Femur (tissue), 1 donor: ENCODE measurements at regions not wholly inside any gene's neighbourhood (a gene's known extent, or its start where the extent isn't known, plus 50 kb on each side); places are given as distances from the start of the nearest gene placed in this dataset.

Source experiments
- DNase-seq: peaks from one replicate; pipeline ENCODE4 v3.0.0-alpha.2; 2017

DNA sequence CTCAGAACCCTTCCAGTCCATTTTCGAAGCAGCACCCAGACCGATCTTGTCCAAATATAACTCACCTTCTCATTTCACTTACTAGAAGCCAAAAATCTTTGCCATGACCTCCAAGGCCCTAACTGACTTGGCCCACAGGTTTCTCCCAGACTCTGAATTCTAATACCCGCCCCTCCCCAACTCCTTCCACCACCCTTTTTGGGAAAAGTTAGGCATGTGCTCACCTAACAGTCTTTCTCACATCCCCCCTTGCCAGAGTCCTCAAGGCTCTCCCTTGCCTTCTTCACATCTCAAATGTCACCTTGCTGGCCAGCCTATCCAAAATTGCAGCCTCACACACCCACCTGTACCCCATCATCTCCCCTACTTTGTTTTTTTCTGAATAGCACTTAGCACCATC is 369.3 kb downstream of the NXPE2 start:
- DNase-seq, result no peak

DNA sequence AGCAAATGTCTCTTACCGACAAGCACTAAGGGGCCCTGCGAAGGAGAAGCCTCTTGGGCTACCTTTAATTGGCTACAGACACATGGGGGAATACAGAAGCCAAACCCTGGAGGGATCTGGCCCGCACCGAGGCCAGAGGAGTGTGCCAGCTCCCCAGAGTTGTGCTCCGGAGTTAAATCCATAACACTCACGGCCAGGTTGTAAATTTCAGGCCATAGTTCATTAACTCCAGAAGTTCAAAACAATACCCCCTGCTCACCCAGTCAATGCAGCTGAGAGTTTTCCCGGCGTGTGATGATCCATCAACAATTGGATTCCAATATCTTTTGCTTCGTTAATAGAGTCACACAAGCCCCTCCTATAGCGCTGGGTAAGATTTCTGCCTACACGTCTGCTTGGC is 371.5 kb downstream of the NXPE2 start:
- no peak for DNase-seq

DNA sequence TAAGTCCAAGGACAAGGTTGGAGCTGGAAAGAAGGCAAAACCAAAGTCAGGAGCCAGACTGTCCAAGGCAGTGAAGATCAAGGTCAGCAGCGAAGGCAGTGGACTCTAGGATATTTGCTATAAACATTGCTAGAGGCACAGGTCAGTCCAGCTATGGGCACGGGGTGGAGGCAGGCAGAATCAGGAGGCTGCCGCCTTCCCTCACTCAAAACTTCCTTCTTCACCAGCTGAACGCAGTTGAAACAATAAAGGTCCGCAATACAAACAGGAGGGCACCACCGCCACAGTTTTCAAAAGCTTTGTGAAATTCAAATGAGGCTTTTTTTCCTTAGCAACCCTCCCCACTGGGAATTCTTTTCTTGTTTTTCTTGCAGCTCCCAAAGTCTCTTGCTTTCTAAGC is 372.4 kb downstream of the NXPE2 start:
- DNase-seq, result no peak

DNA sequence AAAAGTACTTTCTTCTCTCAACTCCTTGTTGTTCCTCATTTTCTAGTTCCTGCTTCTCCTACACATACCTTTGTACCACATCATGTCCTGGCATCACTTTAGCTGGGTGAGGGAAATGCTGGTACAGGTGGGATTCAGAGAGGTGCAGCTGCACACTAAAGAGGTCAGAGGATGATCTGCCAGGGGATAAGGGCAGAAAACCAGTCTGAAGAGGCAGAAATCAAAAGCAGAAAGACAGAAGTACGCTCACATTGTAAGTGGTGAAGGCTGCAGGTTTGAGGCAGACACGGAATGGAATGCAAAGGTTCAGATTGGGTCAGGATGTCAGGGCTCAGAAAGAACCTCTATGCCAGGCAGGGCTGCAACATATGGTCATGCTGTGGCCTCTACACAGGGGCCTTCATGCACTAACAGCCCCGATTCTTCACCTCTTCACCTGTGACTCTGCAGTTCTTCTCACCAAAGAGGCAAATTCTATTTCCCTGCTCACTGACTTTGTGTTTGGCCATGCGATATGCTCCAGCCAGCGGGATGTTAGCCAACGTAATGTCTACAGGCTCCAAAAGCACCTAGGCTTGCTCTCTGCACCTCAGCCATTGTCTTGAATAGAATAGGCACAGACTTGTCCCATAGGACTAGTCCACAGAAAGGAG is 373.7 kb downstream of the NXPE2 start:
- DNase-seq, result no peak

DNA sequence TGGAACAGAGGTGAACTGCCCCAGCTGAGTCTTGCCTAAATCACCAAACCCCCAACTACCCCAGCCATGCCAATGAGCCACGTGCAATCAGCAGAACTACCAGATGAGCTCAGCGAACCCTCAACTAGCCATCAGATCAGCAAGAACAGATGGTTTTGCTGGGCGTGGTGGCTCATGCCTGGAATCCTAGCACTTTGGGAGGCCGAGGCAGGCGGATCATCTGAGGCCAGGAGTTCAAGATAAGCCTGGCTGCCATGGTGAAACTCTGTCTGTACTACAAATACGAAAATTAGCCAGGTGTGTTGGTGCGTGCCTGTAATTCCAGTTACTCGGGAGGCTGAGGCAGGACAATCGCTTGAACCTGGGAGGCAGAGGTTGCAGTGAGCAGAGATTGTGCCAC is 374.3 kb downstream of the NXPE2 start:
- no peak for DNase-seq

DNA sequence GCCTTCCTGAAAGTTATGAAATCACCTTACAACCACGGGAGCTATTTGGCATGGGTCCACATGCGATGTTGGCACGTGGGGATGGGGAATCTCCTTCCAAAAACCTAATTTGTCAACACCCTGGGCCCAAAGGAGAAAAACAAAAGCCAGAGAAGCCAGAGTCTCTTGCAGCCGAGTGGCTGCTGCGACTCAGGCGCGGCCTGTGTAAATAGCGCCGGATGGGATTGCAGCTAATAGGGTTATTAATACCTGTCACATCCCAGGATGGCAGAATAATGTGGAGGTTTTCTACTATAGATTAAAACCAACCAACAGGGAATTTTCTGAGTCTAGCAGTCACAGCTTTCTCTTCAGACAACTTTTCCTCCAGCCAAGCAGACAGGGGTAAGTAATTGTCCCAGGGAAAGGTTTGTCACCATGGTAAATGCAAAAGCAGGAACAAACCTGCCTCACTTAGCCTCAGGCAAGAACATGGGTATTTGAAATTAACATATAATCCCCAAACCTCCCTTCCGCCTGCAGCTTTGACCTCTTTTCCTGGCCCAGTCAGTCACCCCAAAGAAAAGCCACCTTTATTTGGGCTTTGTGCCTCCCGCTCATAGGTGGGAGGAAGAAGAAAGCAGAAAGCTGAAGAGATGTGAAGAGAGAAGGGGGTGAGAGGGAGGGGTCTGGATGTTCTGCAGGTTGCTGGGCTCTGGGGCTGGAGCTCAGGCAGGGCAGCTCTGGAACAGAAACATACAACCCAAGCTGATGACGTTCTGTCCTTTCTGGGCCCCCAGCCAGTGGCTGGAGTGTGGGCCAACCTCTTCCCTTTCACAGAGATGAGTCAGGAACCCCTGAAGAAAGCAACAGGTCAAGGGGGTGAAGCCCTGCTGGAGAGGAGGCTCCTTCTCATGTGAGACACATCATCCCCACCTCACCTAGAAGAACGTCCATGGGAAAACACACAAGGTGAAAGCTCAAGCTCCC is 376.5 kb downstream of the NXPE2 start:
- DNase-seq, result no peak

DNA sequence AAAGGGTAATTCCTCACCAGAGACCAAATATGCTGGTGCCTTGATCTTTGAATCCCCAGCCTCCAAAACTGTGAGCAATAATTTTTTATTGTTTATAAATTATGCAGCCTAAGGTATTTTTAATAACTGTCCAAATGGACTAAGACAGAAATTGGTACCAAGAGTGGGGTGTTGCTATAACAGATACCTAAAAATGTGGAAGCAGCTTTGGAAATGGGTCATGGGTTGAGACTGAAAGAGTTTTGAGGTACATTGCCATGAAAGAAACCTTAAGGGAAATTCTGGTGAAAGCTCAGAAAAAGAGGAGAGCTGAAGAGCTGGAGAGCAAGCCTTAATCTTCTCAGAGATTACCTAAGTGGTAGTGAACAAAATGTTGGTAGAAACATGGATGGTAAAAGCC is 378.2 kb downstream of the NXPE2 start:
- no peak for DNase-seq

DNA sequence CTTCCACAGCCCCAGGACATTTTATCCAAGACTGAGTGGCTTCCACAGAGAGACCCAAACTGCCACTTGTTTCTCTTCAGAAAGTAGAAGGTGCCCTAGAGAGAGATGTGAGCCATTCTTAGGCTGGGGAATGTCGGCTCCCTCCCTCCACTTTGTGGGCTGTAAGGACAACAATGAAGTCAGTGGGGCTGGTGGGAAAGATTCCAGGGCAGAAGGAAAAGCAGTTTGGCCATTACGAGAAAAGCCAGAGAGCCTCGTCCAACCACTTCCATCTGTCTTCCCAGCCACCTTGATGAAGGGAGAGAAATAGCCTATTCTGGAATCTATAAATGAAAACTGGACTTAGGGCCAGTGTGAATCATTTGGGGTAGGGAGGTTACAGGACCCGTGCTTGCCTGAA is 382.5 kb downstream of the NXPE2 start:
- DNase-seq, result peak; percentile 44

DNA sequence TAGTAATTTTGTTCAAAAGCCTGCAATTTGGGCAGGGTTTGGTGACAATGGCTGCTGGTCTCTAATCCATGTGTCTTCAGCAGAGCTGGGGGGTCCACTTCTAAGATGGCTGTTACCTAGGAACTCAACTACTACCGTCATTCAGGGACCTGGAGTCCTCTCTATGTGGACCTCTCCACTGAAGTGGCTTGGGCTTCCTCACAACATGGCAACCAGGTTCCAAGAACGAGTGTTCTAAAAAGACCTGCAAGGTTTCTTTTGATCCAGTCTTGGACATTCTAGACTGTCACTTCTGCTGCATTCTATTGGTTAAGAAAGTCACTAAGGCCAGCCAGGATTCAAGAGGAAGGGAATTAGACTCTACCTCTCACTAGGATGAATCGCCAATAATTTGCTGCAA is 387.0 kb downstream of the NXPE2 start:
- DNase-seq, result no peak

DNA sequence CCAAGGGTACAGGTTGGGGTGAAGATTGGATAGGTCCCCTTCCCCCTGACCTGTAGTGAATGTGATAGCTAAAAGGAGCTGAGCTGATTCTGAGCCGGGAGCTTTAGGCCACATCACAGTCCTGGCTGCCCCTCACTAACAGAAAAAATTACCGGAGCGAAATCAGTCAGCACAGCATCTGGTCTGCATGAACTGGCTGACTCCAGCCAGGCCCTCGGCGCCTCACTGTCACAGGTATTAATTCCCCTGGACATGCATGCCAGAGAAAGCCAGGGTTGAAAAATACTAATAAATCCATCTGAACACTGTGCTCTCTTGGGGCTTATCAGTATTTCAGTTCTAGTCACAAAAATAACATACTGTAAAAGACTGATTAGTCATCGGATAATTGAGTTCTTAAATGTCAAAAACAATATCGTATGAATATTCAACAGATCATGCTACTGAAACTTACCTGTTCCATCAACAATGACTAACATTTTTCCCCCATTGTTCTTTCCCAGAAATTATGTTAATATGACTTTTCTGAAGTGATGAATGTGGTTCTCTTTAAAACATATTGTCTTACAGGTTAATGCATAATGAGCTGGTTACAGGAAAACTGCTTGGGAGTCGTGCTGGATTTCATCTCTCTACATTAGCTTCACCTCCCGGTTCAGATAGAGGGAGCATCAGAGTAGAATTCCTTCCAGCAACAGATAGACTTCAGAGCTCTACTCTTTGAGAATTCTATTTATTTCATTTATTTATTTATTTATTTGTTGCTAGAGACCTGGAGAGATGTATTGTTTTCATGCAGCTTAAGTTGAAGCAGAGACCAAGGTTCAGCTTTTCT is 387.7 kb downstream of the NXPE2 start:
- DNase-seq, result no peak

DNA sequence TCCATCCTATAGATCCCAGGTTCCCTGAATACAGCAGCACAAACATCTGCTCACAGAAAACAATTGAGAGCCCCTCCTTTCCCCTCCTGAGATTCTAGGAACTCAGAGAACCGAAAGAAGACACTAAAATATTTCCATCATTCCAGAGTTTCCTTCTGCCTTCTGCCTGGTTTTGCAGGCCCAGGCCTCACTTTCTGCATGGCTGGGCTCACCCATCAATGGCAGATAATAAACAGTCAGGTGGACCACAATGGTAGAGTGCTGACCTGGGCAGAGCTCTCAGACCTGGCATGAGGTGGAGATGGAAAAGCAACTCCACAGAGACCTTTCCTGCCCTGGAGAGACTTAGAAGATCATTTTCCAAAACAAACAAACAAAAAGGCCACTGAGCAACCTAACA is 389.1 kb downstream of the NXPE2 start:
- DNase-seq, result peak; percentile 35

DNA sequence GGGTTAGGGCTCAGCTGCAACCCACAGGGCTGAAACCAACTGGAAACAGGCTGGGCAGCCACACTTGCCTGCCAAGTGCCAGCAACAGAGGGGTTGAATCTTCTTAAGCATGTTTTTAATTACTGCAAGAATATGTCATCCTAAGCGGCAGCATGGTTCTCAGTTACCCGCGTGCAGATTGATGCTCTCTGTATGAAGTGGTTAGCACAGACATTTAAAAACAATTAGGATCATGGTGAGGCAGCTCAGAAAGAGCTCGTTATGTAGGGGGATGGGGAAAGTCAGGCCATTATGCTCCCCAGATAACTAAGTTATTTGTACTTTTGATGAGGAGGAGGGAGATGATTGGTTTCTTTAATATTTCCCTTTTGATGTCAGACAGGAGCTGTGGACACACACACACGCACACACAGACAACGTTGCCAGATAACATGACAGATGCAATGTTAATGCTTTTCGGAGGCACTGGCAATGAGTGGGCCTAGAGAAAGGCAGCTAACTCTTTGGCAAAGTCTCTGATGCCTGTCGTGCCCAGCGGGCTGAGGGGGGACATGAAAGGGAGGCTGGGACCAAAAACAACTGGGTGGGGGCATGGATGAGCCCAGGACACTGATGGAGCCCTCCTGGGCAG is 389.7 kb downstream of the NXPE2 start:
- no peak for DNase-seq

DNA sequence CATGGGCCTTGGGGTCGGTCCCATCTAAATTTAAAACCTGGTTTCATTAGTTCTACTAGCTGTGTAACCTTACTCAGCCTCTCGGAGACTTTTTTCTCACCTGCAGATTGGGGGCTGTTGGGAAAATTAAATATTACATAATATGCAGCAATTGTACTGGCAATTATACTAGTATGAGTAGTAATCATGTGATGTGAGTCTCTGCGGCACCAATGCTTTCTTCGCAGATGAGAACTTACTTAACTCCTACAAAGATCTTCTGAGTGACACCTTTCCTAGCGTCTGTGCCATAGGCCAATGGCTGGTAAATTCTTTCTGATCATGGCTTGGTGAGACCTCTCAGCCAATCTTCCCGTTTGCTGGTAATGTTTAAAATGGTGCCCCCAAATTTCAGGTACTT is 391.3 kb downstream of the NXPE2 start:
- no peak for DNase-seq

DNA sequence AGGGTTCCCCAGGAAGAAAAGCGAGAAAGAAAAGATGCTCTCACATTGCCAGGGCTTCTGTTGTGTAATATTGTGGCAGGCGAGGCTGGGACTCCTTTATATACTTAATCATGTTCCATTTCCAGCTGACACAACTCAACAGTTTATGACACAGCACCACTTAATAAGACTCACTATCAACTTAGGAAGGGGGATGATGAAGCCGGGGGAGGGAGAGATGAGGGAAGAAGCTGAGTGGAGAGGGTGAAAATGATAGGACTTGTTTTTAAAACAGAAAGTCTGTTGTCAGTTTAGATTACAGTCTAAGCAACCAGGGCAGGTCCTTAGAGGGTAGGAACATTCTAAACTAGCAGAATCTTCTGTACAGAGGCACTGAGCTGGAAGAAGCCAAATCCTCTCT is 397.0 kb downstream of the NXPE2 start:
- no peak for DNase-seq

DNA sequence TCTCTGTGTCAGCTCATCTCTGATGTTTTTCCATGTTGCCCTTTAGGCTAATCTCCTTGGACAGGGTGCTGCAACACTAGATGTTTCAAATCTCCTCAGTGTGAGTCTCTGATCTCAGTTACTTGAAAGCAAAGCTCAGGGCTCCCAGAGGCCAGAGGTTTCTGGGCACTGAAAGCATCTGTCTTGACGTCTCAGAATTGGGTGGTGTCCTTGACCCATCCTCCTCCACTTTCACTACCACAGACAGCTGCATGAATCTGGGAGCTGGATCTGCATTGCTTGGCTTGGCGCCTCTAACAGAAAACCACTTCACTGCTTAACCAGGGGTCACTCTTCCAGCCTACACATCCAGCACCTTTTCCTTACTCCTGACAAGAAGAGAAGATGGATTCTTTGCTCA is 399.4 kb downstream of the NXPE2 start:
- no peak for DNase-seq

DNA sequence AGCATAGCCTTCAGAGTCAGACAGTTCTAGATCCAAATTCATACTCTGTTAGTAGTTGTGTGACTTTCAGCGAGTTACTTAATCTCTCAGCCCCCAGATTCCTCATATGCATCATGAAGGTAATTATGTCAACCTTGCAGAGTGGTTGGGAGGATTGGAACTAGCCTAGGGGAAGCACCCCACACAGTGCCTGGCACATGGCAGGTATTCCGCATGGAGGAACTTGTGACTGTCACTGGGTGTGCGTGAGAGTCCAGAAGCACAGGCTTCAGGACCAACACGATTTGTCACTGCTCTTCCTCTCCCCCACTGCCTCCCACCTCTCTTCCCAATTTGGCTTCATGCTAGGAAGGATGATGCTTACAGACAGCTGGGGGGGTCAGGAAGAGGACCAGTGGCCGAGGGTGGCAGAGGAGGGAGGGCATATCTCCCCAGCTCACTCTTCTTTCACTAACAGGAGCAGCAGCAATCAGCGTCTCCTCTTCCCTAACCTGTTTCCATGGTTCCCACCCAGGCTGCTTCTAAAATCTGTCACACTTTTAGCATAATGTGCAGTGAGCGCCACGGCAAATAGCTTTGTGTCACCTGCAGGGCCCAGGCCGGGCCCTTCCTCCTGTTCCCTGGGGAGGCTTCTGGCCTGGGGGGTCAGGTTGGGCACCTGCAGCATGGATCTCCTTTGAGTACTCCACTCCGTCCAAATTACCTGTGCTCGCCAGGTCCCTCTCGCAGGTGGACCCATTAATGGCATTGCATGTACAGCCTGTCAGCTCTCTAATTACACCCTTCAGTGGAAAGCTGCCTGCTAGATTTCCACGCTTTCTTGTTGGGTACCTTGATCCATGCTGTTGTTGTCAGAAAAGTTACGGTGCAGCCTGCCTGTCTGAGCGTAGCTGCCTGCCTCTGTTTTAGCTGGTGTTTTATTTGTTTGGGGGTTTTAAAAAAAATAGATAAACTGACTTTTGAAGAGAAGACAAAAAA is 400.4 kb downstream of the NXPE2 start:
- no peak for DNase-seq

DNA sequence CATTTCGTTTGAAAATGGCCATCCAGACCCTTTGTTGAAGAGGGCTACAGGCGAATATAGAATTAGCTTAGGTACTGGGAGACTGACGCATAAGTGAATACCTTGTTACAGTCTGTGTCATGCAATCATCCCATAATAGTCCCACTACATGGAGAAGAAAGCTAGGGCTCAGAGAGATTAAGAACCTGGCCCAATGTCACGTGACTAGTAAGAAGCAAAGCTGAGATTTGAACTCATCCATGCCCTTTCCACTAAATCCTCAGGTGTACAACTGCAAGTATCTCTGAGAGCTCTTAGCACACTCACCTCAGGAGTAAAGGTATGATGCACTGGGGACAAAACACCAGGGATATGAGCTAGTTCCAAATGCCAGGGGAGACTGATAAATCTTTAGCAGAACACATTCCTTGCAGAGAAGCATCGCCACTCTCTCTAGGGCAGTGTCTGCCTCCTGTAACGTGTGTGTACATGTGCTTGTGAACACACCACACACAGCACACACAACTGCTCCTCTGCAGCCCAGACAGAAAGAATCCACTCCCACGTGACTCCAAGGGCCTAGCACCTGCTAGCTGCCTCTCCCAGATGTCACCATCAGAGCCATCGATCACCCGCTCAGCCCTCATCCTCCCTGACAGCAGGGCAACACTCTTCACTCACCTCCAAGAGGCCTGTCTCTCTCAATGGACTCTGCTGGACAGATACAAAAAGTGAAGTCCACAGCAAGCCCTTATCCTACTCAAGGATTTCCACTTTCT is 402.8 kb downstream of the NXPE2 start:
- no peak for DNase-seq

DNA sequence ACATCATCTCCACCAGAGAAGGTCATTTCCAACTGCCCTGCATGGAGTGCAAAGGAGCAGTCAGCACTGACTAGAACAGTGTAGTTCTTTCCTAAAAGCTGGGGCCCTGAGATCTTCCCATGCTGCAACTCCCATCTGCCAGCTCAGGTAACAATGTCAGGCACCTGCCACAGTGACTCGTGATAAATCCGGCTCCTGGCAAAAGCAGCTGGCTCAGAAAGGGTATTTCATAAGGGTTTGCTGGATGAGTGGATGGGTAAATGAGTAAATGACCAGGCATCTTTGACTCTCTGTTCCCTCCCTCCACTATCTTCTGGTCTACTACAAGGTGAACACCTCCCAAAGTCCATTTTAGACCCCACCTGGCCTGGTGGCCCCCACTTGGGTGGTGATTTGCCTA is 403.6 kb downstream of the NXPE2 start:
- no peak for DNase-seq

DNA sequence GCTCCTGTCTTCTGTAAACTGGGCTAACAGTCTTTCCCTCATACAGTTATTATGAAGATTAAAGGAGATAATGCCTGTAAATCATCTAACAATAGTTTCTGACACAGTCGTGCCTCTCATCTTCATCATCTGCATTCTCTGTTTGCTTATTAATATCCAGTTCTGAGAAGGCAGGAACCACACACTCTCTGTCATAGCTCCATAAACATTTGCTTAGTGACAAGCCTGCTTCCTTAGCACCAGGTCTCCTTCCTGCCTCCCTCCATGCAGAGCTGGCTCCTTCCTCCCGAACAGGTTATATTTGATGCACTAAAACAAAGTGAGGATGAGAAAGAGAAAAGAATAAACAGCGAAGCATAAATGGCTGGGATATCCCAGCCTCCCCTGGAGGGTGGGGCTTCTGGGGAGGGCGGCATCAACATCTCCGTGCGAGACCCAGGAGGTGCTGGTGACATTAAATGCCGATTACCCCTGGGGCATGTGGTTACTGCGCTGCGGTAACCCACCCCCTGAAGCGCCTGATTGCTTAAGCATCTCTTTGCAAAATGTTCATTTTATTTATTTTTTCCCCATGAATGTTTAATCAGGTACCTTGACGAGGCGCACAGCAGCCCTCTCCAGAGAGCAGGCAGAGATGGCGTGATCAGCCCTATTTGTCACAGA is 404.9 kb downstream of the NXPE2 start:
- no peak for DNase-seq

DNA sequence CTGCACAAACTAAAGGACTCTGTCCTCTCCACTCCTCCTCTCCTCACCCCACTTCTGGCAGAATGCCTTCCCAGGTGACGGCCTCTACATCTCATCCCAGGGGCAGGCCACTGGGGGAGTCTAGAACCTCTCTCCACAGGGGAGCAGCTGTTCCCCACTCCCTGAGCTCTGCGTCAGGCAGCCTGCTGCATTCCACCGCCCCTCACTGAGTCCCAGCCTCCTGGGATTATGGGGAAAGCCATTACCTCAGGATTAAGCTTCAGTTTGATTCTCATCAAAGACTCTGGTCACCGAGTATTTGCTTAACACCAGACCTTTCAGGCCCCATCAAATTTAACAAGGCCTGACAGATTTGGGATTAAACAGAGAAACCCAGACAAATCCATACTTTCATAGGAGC is 405.9 kb downstream of the NXPE2 start:
- DNase-seq, result no peak
